ENCODE measurements at regions not wholly inside any gene's neighbourhood (a gene's known extent, or its start where the extent isn't known, plus 50 kb on each side); places are given as distances from the start of the nearest gene placed in this dataset.
A peak's percentile ranks its signal among the peaks of the same experiment; 100 is the strongest.

GRCh38 chr2:191610756-191611155 lies 67.2 kb upstream of the NABP1 start:
- no peak for DNase-seq (ENCODE audit: low spot score)

- DNase-seq (ENCODE audit: low spot score) = no peak
Observed at GRCh38 chr2:191611614-191612013, 66.3 kb upstream of the NABP1 start.

- peak; percentile 63 for DNase-seq (ENCODE audit: low spot score)
Observed at GRCh38 chr2:191612496-191612895, 65.4 kb upstream of the NABP1 start.

- DNase-seq (ENCODE audit: low spot score) = no peak
Observed at GRCh38 chr2:191614759-191615158, 63.2 kb upstream of the NABP1 start.

- DNase-seq (ENCODE audit: low spot score) = no peak
Observed at GRCh38 chr2:191615596-191615995, 62.3 kb upstream of the NABP1 start.

- DNase-seq (ENCODE audit: low spot score) = no peak
Observed at GRCh38 chr2:191617575-191617974, 60.4 kb upstream of the NABP1 start.

- DNase-seq (ENCODE audit: low spot score) = no peak
Observed at GRCh38 chr2:191618046-191618780, 59.7 kb upstream of the NABP1 start.

- no peak for DNase-seq (ENCODE audit: low spot score)
Observed at GRCh38 chr2:191618786-191619185, 59.1 kb upstream of the NABP1 start.

- DNase-seq (ENCODE audit: low spot score) = peak; percentile 21
Observed at GRCh38 chr2:191620144-191620543, 57.8 kb upstream of the NABP1 start.

- DNase-seq (ENCODE audit: low spot score) = no peak
Observed at GRCh38 chr2:191622374-191623320, 55.3 kb upstream of the NABP1 start.

- no peak for DNase-seq (ENCODE audit: low spot score)
Observed at GRCh38 chr2:191625016-191625415, 52.9 kb upstream of the NABP1 start.

- DNase-seq (ENCODE audit: low spot score) = no peak
Observed at GRCh38 chr2:191625446-191625845, 52.5 kb upstream of the NABP1 start.

GRCh38 chr2:191626497-191627151 lies 51.3 kb upstream of the NABP1 start:
- DNase-seq (ENCODE audit: low spot score) = peak; percentile 45

GRCh38 chr2:191627518-191627917 lies 50.4 kb upstream of the NABP1 start:
- DNase-seq (ENCODE audit: low spot score) = no peak

All from AG20443 (cell line).